HCT116 (cell line): ENCODE measurements at regions not wholly inside any gene's neighbourhood (a gene's known extent, or its start where the extent isn't known, plus 50 kb on each side); places are given as distances from the start of the nearest gene placed in this dataset.

ENCODE experiments used
- ATAC-seq: fragments of 200-7000 bp; cut with Tn5 transposase; 2 replicates; pipeline ENCODE4 v1.9.1; 2020; ENCODE audit warnings: mild to moderate bottlenecking, moderate library complexity
- BruUV-seq: library from RNA; stranded (reverse); fragments of 400-500 nt; replicated peaks from 2 replicates; lab custom pipeline; 2021; lab: Mats Ljungman, UMichigan
- CTCF ChIA-PET: fragments of 300-600 bp; sonication (Branson Sonifier 250); formaldehyde crosslinking; loops from one replicate; lab custom pipeline; 2021; ENCODE audit warnings: antibody characterized with exemption; lab: Charles Lee
- POLR2A ChIA-PET: fragments of 300-600, 350-600 bp; sonication (Branson Sonifier 250); formaldehyde crosslinking; loops from one replicate; lab custom pipeline; 2021; ENCODE audit warnings: antibody characterized with exemption; lab: Charles Lee
- RAD21 ChIA-PET, 2 experiments: fragments of 300-600 bp; sonication (Branson Sonifier 250); formaldehyde crosslinking; loops; one replicate each; lab custom pipeline; 2023; ENCODE audit warnings: low total read pairs in 2 of 2; ENCODE audit not compliant: uncharacterized antibody in 2 of 2, unreplicated experiment in 2 of 2, low non-redundant PET in 1 of 2; lab: Charles Lee
- DNase-seq: peaks from one replicate; pipeline ENCODE4 v3.0.0-alpha.2; 2010; ENCODE audit warnings: low read depth, low spot score
- H2AFZ ChIP-seq: fragments of 200-600 bp; shearing (Covaris generic), sonication (generic); 2 replicates; pipeline ENCODE4 v1.6.1; 2017; ENCODE audit warnings: low read depth, mixed run types, mixed read lengths, antibody characterized with exemption, low read length; ENCODE audit not compliant: poor library complexity, severe bottlenecking
- H3K27ac ChIP-seq: 2 replicates; pipeline ENCODE4 v1.5.1; 2012; ENCODE audit warnings: low read depth, low read length
- H3K27me3 ChIP-seq: fragments of 200-600 bp; sonication (generic); 2 replicates; pipeline ENCODE4 v1.6.1; 2016; ENCODE audit warnings: mixed run types, low read length, mixed read lengths; ENCODE audit not compliant: insufficient read depth
- H3K36me3 ChIP-seq, 2 experiments: fragments of 200-500 bp in 1 of 2; fragments of 200-600 bp in 1 of 2; sonication (Bioruptor generic) in 1 of 2; sonication (generic) in 1 of 2; 2 replicates each; pipeline versions ENCODE4 v1.5.1 to v1.6.1; 2014 to 2016; ENCODE audit warnings: low read length in 2 of 2, inconsistent platforms in 1 of 2, mixed read lengths in 1 of 2, mixed run types in 1 of 2; ENCODE audit not compliant: insufficient read depth in 2 of 2, control insufficient read depth in 1 of 2
- H3K4me1 ChIP-seq, 2 experiments: fragments of 200-600 bp in 1 of 2; sonication (generic) in 1 of 2; 2 replicates each; pipeline versions ENCODE4 v1.5.1 to v1.6.1; 2012 to 2017; ENCODE audit warnings: low read length in 2 of 2, inconsistent platforms in 1 of 2, mild to moderate bottlenecking in 1 of 2, mixed read lengths in 1 of 2, mixed run types in 1 of 2, moderate library complexity in 1 of 2; ENCODE audit not compliant: insufficient read depth in 2 of 2, control insufficient read depth in 1 of 2
- H3K4me2 ChIP-seq: fragments of 200-600 bp; sonication (generic); 2 replicates; pipeline ENCODE4 v1.6.1; 2017; ENCODE audit warnings: mixed run types, low read length, mixed read lengths
- H3K4me3 ChIP-seq, 2 experiments: fragments of 200-600 bp in 1 of 2; sonication (generic) in 1 of 2; replicated peaks in 1 of 2; 2 replicates each; pipeline ENCODE4 v1.5.1; 2011 to 2016; ENCODE audit warnings: low read length in 2 of 2, control low read depth in 1 of 2, low read depth in 1 of 2, mild to moderate bottlenecking in 1 of 2, mixed read lengths in 1 of 2, mixed run types in 1 of 2
- H3K79me2 ChIP-seq: fragments of 200-600 bp; sonication (generic); 2 replicates; pipeline ENCODE4 v1.6.1; 2017; ENCODE audit warnings: mild to moderate bottlenecking, mixed run types, low read length, moderate library complexity, mixed read lengths; ENCODE audit not compliant: insufficient read depth
- H3K9ac ChIP-seq: fragments of 200-600 bp; sonication (generic); 2 replicates; pipeline ENCODE4 v1.6.1; 2016; ENCODE audit warnings: low read length, mixed read lengths
- H3K9me2 ChIP-seq: fragments of 200-600 bp; sonication (generic), shearing (Covaris generic); 2 replicates; pipeline ENCODE4 v1.6.1; 2017; ENCODE audit warnings: mixed run types, mild to moderate bottlenecking, moderate library complexity; ENCODE audit not compliant: insufficient read depth
- H3K9me3 ChIP-seq, 2 experiments: fragments of 200-500 bp in 1 of 2; fragments of 200-600 bp in 1 of 2; sonication (Bioruptor generic) in 1 of 2; sonication (generic) in 1 of 2; 2 replicates each; pipeline ENCODE4 v1.6.1; 2014 to 2017; ENCODE audit warnings: low read length in 2 of 2, mixed read lengths in 2 of 2, inconsistent platforms in 1 of 2, low read depth in 1 of 2, mild to moderate bottlenecking in 1 of 2, mixed run types in 1 of 2, moderate library complexity in 1 of 2; ENCODE audit not compliant: control insufficient read depth in 1 of 2, insufficient read depth in 1 of 2
- H4K20me1 ChIP-seq: fragments of 200-600 bp; sonication (generic), shearing (Covaris generic); 2 replicates; pipeline ENCODE4 v1.6.1; 2017; ENCODE audit warnings: mixed run types, mild to moderate bottlenecking, moderate library complexity; ENCODE audit not compliant: insufficient read depth
- CEBPB ChIP-seq: IDR thresholded peaks from 2 replicates; pipeline ENCODE4 v1.6.1; 2012; ENCODE audit warnings: low read depth
- EGR1 ChIP-seq: IDR thresholded peaks from 2 replicates; pipeline ENCODE4 v1.6.1; 2012; ENCODE audit warnings: low read depth
- EZH2 ChIP-seq: fragments of 200-600 bp; sonication (generic); IDR thresholded peaks from 2 replicates; pipeline ENCODE4 v1.6.1; 2017; ENCODE audit warnings: antibody characterized with exemption, mixed run types
- EZH2phosphoT487 ChIP-seq: fragments of 200-600 bp; IDR thresholded peaks from 2 replicates; pipeline ENCODE4 v1.6.1; 2018; ENCODE audit warnings: antibody characterized with exemption, borderline replicate concordance
- FOSL1 ChIP-seq: IDR thresholded peaks from 2 replicates; pipeline ENCODE4 v1.6.1; 2012; ENCODE audit warnings: low read depth
- JUND ChIP-seq: IDR thresholded peaks from 2 replicates; pipeline ENCODE4 v1.6.1; 2012
- SIN3A ChIP-seq: IDR thresholded peaks from 2 replicates; pipeline ENCODE4 v1.6.1; 2012; ENCODE audit warnings: low read depth
- TCF7L2 ChIP-seq: IDR thresholded peaks from 2 replicates; pipeline ENCODE4 v1.7.0; 2011; ENCODE audit warnings: borderline replicate concordance, inconsistent platforms; ENCODE audit not compliant: insufficient read depth, insufficient read length; ENCODE audit errors: extremely low read depth
- YY1 ChIP-seq: IDR thresholded peaks from 2 replicates; pipeline ENCODE4 v1.6.1; 2011; ENCODE audit warnings: low read length, low read depth, moderate library complexity, mild to moderate bottlenecking; ENCODE audit not compliant: insufficient replicate concordance; ENCODE audit errors: extremely low read depth
- ZNF274 ChIP-seq: fragments of 200-500 bp; sonication (Bioruptor generic); IDR thresholded peaks from 2 replicates; pipeline ENCODE4 v1.6.1; 2014; ENCODE audit warnings: mild to moderate bottlenecking, low read depth, low read length, inconsistent platforms
- intact Hi-C: fragments of 100-400 bp; cut with micrococcal nuclease; formaldehyde crosslinking; loops from 2 replicates; pipeline ENCODE4 v1.10.0; 2022

GRCh38 chr5:5009240-5009639, 130.9 kb upstream of the ADAMTS16 start:
- no peak overlapping the region for H3K9ac ChIP-seq
- CTCF ChIA-PET, result no interaction called here
- no peaks in the 10 kb centered on the region for H3K9me3 ChIP-seq
- H3K27ac ChIP-seq, result no peak overlapping the region
- BruUV-seq, result no TSS peak
- no peaks in the 10 kb centered on the region for H3K36me3 ChIP-seq
- no peak overlapping the region for H3K4me3 ChIP-seq
- H3K27me3 ChIP-seq, result no peaks in the 10 kb centered on the region
- RAD21 ChIA-PET, result no interaction called here
- no peak overlapping the region for H3K4me2 ChIP-seq
- DNase-seq, result no peak
- POLR2A ChIA-PET, result no interaction called here
- no peaks in the 10 kb centered on the region for H3K9me2 ChIP-seq
- H4K20me1 ChIP-seq, result no peaks in the 10 kb centered on the region
- H3K4me1 ChIP-seq, result no peaks in the 10 kb centered on the region
- H2AFZ ChIP-seq, result no peak overlapping the region
- no peaks in the 10 kb centered on the region for H3K79me2 ChIP-seq
- ATAC-seq, result no peak
- TF ChIP-seq SIN3A, result no peak
- intact Hi-C loops, result no loop called here

- no peak for ATAC-seq
- Histone ChIP-seq H3K27ac (no peak overlapping the region), H3K9ac (no peak overlapping the region), H3K79me2 (no peaks in the 10 kb centered on the region), H3K27me3 (0 out of 2 replicates have a peak, but pooled peaks cover 4% of the 10 kb centered on the region), H3K4me3 (no peak overlapping the region), H3K9me2 (no peaks in the 10 kb centered on the region), H3K4me1 (no peaks in the 10 kb centered on the region), H3K9me3 (no peaks in the 10 kb centered on the region), H3K4me2 (no peak overlapping the region), H2AFZ (no peak overlapping the region), H4K20me1 (no peaks in the 10 kb centered on the region), H3K36me3 (no peaks in the 10 kb centered on the region)
- POLR2A ChIA-PET, result no interaction called here
- RAD21 ChIA-PET, result no interaction called here
- DNase-seq, result no peak
- no TSS peak for BruUV-seq
- TF ChIP-seq EGR1 (no peak), EZH2 (no peak), FOSL1 (no peak), JUND (no peak), CEBPB (no peak), YY1 (no peak), ZNF274 (no peak), TCF7L2 (no peak), EZH2phosphoT487 (no peak)
- CTCF ChIA-PET, result no interaction called here
- intact Hi-C loops, result no loop called here
These were observed 129.0 kb upstream of the ADAMTS16 start for GRCh38 chr5:5011151-5011550.
